SKM-1 (cell line): ENCODE measurements at regions not wholly inside any gene's neighbourhood (a gene's known extent, or its start where the extent isn't known, plus 50 kb on each side); places are given as distances from the start of the nearest gene placed in this dataset.
"Not testable (repeated sequence)": the region's sequence is repeated elsewhere in the genome, so short reads cannot be mapped to it uniquely, and the experiment has no call there.

Source experiments
- DNase-seq: peaks from one replicate; lab custom pipeline; 2025; ENCODE audit not compliant: unreplicated experiment; lab: John Stamatoyannopoulos, UW

- no peak for DNase-seq
Measured at GRCh38 chr13:48843630-48844380, 131.9 kb upstream of the FNDC3A start.

GRCh38 chr13:48844676-48845075 is 131.0 kb upstream of the FNDC3A start:
- no peak for DNase-seq

GRCh38 chr13:48849515-48849914 is 126.2 kb upstream of the FNDC3A start:
- DNase-seq: no peak

GRCh38 chr13:48851707-48852106 is 124.0 kb upstream of the FNDC3A start:
- DNase-seq: no peak

- DNase-seq: no peak
Measured at GRCh38 chr13:48852911-48853727, 122.6 kb upstream of the FNDC3A start.

GRCh38 chr13:48853728-48854102 is 122.0 kb upstream of the FNDC3A start:
- DNase-seq: no peak

GRCh38 chr13:48857576-48857975 is 118.1 kb upstream of the FNDC3A start:
- DNase-seq: no peak

GRCh38 chr13:48858122-48858902 is 117.4 kb upstream of the FNDC3A start:
- DNase-seq: no peak

- peak; percentile 76 for DNase-seq
Measured at GRCh38 chr13:48859272-48860105, 116.2 kb upstream of the FNDC3A start.

- DNase-seq: no peak
Measured at GRCh38 chr13:48860364-48860763, 115.3 kb upstream of the FNDC3A start.

- DNase-seq: peak; percentile 85
Measured at GRCh38 chr13:48862572-48862971, 113.1 kb upstream of the FNDC3A start.

GRCh38 chr13:48864100-48864499 is 111.6 kb upstream of the FNDC3A start:
- no peak for DNase-seq

- DNase-seq: no peak
Measured at GRCh38 chr13:48866249-48866648, 109.5 kb upstream of the FNDC3A start.

- DNase-seq: no peak
Measured at GRCh38 chr13:48873081-48873480, 102.6 kb upstream of the FNDC3A start.

- no peak for DNase-seq
Measured at GRCh38 chr13:48873587-48873986, 102.1 kb upstream of the FNDC3A start.

GRCh38 chr13:48874165-48874564 is 101.5 kb upstream of the FNDC3A start:
- no peak for DNase-seq

GRCh38 chr13:48875047-48875446 is 100.7 kb upstream of the FNDC3A start:
- DNase-seq: no peak

- DNase-seq: no peak
Measured at GRCh38 chr13:48876289-48876688, 99.4 kb upstream of the FNDC3A start.

- DNase-seq: no peak
Measured at GRCh38 chr13:48879432-48879831, 96.3 kb upstream of the FNDC3A start.

GRCh38 chr13:48879854-48880253 is 95.9 kb upstream of the FNDC3A start:
- no peak for DNase-seq

- not testable (repeated sequence) for DNase-seq
Measured at GRCh38 chr13:48883786-48884185, 91.9 kb upstream of the FNDC3A start.
